KMS-11 (cell line): ENCODE measurements at regions not wholly inside any gene's neighbourhood (a gene's known extent, or its start where the extent isn't known, plus 50 kb on each side); places are given as distances from the start of the nearest gene placed in this dataset.

Source experiments
- H2AFZ ChIP-seq: fragments of 200-600 bp; sonication (generic); 2 replicates; pipeline ENCODE4 v1.6.1; 2016; ENCODE audit warnings: antibody characterized with exemption, mixed run types, low read depth
- H3K27ac ChIP-seq: fragments of 200-600 bp; sonication (generic); 2 replicates; pipeline ENCODE4 v1.6.1; 2016; ENCODE audit warnings: mild to moderate bottlenecking, mixed run types
- H3K27me3 ChIP-seq: fragments of 200-600 bp; sonication (generic); 2 replicates; pipeline ENCODE4 v1.6.1; 2017; ENCODE audit warnings: mild to moderate bottlenecking, low read depth, mixed run types, moderate library complexity; ENCODE audit not compliant: insufficient read depth
- H3K36me3 ChIP-seq: fragments of 200-600 bp; sonication (generic); 2 replicates; pipeline ENCODE4 v1.6.1; 2017; ENCODE audit warnings: mild to moderate bottlenecking, mixed run types; ENCODE audit not compliant: insufficient read depth
- H3K4me1 ChIP-seq: fragments of 200-600 bp; sonication (generic); 2 replicates; pipeline ENCODE4 v1.6.1; 2016; ENCODE audit warnings: mild to moderate bottlenecking, low read depth, mixed run types; ENCODE audit not compliant: poor library complexity, severe bottlenecking
- H3K4me2 ChIP-seq: fragments of 200-600 bp; sonication (generic); 2 replicates; pipeline ENCODE4 v1.7.0; 2016; ENCODE audit warnings: mild to moderate bottlenecking, mixed run types
- H3K4me3 ChIP-seq: fragments of 200-600 bp; sonication (generic); IDR thresholded peaks from 2 replicates; pipeline ENCODE4 v1.6.1; 2017; ENCODE audit warnings: low read depth, low read length, mixed read lengths; ENCODE audit not compliant: insufficient read depth
- H3K79me2 ChIP-seq: fragments of 200-600 bp; sonication (generic); 2 replicates; pipeline ENCODE4 v1.6.1; 2016; ENCODE audit warnings: low read depth, mixed run types; ENCODE audit not compliant: insufficient read depth
- H3K9ac ChIP-seq: fragments of 200-600 bp; sonication (generic); 2 replicates; pipeline ENCODE4 v1.6.1; 2016; ENCODE audit warnings: mild to moderate bottlenecking, mixed run types
- H4K20me1 ChIP-seq: fragments of 200-600 bp; sonication (generic); 2 replicates; pipeline ENCODE4 v1.6.1; 2016; ENCODE audit warnings: mild to moderate bottlenecking, mixed run types; ENCODE audit not compliant: insufficient read depth
- TF ChIP-seq, protein P1 (sequence below): fragments of 200-600 bp; sonication (generic); conservative IDR thresholded peaks from 2 replicates; pipeline ENCODE4 v1.6.1; 2017; ENCODE audit warnings: low read depth, mild to moderate bottlenecking, antibody characterized with exemption, low read length, moderate library complexity, mixed read lengths

GRCh38 chr13:26483546-26483945 is 73.9 kb upstream of the WASF3 start:
- Histone ChIP-seq H3K27ac (no peak overlapping the region), H3K36me3 (no peaks in the 10 kb centered on the region), H4K20me1 (no peaks in the 10 kb centered on the region), H2AFZ (no peak overlapping the region), H3K4me2 (no peak overlapping the region), H3K79me2 (no peaks in the 10 kb centered on the region), H3K9ac (no peak overlapping the region), H3K4me1 (no peaks in the 10 kb centered on the region), H3K4me3 (no peak overlapping the region), H3K27me3 (no peaks in the 10 kb centered on the region)
- TF ChIP-seq, protein P1, sequence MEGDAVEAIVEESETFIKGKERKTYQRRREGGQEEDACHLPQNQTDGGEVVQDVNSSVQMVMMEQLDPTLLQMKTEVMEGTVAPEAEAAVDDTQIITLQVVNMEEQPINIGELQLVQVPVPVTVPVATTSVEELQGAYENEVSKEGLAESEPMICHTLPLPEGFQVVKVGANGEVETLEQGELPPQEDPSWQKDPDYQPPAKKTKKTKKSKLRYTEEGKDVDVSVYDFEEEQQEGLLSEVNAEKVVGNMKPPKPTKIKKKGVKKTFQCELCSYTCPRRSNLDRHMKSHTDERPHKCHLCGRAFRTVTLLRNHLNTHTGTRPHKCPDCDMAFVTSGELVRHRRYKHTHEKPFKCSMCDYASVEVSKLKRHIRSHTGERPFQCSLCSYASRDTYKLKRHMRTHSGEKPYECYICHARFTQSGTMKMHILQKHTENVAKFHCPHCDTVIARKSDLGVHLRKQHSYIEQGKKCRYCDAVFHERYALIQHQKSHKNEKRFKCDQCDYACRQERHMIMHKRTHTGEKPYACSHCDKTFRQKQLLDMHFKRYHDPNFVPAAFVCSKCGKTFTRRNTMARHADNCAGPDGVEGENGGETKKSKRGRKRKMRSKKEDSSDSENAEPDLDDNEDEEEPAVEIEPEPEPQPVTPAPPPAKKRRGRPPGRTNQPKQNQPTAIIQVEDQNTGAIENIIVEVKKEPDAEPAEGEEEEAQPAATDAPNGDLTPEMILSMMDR, result no peak

DNA sequence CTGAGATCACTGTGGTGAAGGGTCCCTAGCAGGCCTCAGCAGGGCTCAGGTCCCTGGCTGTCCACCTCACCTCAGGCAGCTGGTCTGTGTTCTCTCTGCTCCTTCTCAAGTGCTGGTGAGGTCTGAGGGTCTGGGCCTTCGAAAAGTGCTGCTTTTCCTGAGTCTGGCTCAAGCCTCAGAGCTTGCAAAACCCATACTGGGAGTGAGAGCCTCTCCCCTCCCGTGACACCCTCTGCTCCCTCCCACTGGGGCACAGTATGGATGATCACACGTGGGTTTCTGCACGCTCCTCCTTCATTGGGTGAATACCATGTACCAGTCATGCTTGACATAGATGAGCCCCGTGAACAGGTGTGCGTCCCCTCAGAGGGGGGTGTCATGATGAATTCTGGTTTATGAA is 73.3 kb upstream of the WASF3 start:
- no peak overlapping the region for H3K9ac ChIP-seq
- TF ChIP-seq, protein P1, result no peak
- H3K27ac ChIP-seq, result no peak overlapping the region
- no peak overlapping the region for H3K4me2 ChIP-seq
- H3K36me3 ChIP-seq, result no peaks in the 10 kb centered on the region
- H3K79me2 ChIP-seq, result no peaks in the 10 kb centered on the region
- no peaks in the 10 kb centered on the region for H4K20me1 ChIP-seq
- no peaks in the 10 kb centered on the region for H3K27me3 ChIP-seq
- H3K4me3 ChIP-seq, result no peak overlapping the region
- no peaks in the 10 kb centered on the region for H3K4me1 ChIP-seq
- H2AFZ ChIP-seq, result no peak overlapping the region

DNA sequence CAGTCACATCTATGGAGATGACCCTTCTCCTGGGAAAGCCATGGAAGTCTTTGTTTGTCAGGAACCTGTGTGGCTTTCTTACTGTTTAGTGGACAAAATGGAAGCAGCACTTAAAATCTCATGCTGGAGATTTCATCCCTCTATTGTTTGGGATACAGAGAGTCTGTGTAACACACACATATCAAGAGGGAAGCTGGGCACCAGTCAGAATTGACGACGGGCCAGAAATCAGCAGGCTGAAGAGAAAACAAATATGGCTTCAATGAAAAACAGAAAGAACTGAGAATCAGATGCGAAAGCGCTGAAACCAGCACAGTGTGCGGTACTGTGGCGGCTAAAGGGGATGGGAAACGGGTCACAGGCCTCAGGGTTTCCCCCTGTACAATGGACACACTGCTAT is 72.2 kb upstream of the WASF3 start:
- Histone ChIP-seq H3K79me2 (no peaks in the 10 kb centered on the region), H3K4me1 (no peaks in the 10 kb centered on the region), H3K27ac (no peak overlapping the region), H3K9ac (no peak overlapping the region), H3K36me3 (no peaks in the 10 kb centered on the region), H3K4me2 (no peak overlapping the region), H2AFZ (no peak overlapping the region), H4K20me1 (no peaks in the 10 kb centered on the region), H3K4me3 (no peak overlapping the region), H3K27me3 (no peaks in the 10 kb centered on the region)
- TF ChIP-seq, protein P1, result no peak

- Histone ChIP-seq H3K4me1 (no peaks in the 10 kb centered on the region), H3K79me2 (no peaks in the 10 kb centered on the region), H4K20me1 (no peaks in the 10 kb centered on the region), H3K9ac (no peak overlapping the region), H3K4me3 (no peak overlapping the region), H3K4me2 (no peak overlapping the region), H3K36me3 (no peaks in the 10 kb centered on the region), H2AFZ (no peak overlapping the region), H3K27me3 (no peaks in the 10 kb centered on the region), H3K27ac (no peak overlapping the region)
- TF ChIP-seq, protein P1, result no peak
Measured at GRCh38 chr13:26485786-26486185, 71.7 kb upstream of the WASF3 start.
